Fibroblast of the conjunctiva (primary cell): ENCODE measurements at regions not wholly inside any gene's neighbourhood (a gene's known extent, or its start where the extent isn't known, plus 50 kb on each side); places are given as distances from the start of the nearest gene placed in this dataset.
"Not testable (repeated sequence)": the region's sequence is repeated elsewhere in the genome, so short reads cannot be mapped to it uniquely, and the experiment has no call there.

Source experiments
- DNase-seq: peaks from one replicate; pipeline ENCODE4 v3.0.0-alpha.2; 2010; ENCODE audit warnings: low read depth

GRCh38 chr1:60949826-60950197 is 132.5 kb upstream of the NFIA start:
- DNase-seq: no peak

DNA sequence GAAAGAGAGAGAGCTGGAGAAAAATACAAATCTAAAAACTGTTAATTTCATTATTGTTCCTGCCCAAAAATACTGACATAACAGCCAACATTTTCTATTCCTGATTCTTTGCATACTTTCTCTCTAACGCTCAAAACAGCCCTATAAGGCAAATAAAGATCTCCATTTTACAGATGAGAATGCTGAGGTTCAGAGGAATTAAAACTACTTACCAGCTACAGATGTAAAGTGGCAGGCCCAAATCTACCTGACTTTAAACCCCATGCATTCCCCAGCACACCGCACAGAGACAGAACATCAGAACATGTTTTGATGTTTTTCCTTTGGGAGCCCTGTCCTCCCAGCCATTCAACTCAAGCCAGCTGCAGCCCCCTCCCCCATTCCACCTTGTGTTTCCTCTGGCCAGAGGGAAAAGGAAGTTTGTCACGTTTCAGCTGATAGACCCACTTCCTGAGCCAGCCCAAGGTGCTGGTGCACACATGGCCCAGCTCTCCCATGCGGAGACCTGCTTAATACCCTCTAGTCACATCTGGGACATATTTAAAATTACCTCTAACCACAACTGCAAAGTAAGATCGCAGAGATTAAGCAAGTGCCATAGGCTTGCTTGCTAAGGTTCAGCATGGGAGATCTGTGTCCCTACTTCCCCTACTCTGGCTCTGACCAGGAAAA is 133.1 kb upstream of the NFIA start:
- DNase-seq: no peak

DNA sequence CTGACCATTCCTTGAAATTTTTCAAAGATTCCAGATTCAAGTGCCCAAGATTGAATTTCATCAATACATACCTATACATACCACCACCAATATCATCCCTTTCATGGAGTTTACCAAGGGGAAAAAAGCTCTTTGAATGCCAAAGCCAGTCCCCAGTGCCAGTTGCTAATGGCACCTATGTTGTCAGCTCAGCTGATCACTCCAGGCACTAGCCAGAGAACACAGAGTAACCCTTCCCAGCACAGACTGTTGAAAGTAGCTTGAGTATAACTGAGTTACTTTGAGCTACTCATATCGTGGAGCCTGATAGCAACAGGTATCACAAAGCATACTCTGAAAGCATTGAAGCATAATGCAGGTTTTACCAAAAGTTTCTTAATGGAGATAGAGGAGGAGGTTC is 133.9 kb upstream of the NFIA start:
- DNase-seq: no peak

DNA sequence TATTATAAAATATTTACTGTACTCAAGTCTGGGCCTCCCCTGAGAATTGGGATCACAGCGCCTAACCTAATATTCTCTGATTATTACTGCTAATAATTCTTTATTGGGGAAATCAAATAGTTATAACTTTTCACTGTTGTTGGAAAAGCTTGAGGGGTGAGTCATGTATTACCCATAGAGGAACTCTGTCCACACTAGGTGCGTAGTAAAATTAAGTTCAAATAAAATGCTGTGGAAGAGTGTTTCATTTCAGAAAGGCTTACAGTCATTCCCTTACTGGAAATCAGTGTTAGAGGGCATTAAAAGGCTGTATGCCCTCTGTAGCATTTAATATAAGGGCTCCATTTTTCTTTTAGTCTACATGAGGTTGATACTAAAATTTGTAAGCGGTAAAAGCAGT is 135.0 kb upstream of the NFIA start:
- DNase-seq: no peak

DNA sequence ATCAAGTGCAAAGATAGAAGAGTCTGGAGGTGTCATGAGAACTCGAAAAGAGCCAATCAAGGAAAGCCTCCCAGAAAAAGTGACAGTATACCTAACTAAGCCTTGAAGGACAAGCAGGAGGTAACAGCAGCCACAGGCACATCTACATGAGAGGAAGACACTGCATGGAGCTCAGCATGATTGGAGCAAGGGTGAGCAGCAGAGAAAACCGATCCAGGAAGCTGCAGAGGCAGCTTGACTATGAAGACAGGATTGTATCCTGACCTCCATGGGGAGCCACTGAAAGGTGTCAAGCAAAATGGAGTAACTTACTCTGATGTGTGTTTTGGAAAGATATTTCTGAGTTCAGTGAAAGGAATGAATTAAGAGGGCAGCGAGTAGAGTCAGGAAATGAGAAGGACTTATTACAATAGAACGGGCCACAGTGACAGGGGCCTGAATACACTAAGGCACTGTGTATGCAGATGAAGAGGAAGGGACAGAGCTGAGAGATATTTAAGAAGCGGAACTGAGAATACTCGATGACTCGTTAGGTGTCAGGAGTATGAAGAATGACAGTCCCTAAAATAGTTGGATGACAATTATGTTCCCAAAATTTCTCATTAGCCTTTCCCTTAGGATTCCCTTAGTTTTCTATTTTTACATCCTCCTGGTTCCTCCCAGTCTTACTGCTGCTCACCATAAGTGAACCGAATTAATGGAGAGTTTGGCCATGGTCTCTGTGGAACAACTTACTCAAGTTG is 139.3 kb upstream of the NFIA start:
- no peak for DNase-seq

- DNase-seq: no peak
Observed at GRCh38 chr1:60942291-60942690, 140.1 kb upstream of the NFIA start.

GRCh38 chr1:60940685-60941084 is 141.7 kb upstream of the NFIA start:
- DNase-seq: not testable (repeated sequence)

DNA sequence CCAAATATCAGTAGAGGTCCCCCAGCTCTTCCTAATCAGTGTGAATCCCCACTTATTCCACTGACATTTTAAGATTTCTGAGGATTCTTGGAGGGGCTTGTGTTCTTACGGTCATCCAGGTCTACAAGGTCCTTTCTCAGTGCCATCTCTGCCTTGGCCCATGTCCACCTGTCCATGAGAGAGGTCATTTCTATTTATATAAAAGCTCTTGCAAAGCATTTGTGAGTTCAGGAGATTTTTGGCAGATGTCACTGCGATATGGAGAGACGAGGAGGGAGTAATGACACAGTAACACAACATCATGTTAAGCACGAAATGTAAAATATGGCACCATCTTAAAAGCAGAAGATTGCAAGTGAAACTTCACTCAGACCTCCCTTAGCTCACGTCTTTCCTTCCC is 144.6 kb upstream of the NFIA start:
- DNase-seq: no peak

GRCh38 chr1:60936591-60937342 is 145.6 kb upstream of the NFIA start:
- no peak for DNase-seq

DNA sequence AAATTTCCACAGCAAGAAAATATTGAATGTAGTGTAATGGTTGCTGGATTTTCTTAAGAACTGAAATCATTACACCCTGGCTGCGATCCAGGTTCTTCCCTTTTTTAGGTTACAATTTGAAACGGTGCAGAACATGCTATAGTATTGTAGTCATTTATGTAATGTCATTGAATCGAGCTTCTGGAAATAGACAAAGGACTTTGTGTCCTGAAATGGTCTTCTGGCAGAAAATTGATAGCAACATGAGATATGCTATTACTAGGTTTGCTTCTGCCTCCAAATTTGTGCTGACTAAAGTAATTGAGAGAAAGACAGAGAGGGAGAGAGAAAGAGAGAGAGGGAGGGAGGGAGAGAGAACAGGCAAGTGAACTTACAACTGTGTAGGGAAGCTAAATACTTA is 146.2 kb upstream of the NFIA start:
- no peak for DNase-seq

DNA sequence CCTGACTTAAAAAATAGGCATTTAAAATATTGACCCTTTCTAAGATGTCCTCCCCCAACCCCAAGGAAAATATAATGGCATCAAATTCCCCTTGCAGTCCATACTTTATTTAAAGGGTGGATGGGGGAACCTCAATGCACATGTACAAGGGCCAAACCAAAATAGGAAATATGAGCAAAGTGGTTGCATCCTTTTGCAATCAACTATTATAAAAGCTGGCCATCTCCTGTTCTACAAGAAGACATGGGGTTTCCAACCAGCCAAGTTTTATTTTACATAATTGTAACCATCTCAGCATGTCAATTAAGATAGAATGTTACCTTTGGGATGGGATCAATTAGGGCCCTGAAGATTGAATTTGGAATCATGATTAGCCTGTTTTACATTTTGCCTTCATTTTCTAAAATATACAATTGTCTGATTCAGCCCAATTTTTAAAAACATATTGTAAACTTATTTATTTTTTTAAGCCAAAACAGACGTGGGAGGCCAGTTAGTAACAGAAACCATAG is 146.7 kb upstream of the NFIA start:
- DNase-seq: no peak

GRCh38 chr1:60930130-60930529 is 152.2 kb upstream of the NFIA start:
- DNase-seq: no peak

- DNase-seq: no peak
Observed at GRCh38 chr1:60924964-60925798, 157.2 kb upstream of the NFIA start.

- DNase-seq: no peak
Observed at GRCh38 chr1:60924165-60924564, 158.2 kb upstream of the NFIA start.

DNA sequence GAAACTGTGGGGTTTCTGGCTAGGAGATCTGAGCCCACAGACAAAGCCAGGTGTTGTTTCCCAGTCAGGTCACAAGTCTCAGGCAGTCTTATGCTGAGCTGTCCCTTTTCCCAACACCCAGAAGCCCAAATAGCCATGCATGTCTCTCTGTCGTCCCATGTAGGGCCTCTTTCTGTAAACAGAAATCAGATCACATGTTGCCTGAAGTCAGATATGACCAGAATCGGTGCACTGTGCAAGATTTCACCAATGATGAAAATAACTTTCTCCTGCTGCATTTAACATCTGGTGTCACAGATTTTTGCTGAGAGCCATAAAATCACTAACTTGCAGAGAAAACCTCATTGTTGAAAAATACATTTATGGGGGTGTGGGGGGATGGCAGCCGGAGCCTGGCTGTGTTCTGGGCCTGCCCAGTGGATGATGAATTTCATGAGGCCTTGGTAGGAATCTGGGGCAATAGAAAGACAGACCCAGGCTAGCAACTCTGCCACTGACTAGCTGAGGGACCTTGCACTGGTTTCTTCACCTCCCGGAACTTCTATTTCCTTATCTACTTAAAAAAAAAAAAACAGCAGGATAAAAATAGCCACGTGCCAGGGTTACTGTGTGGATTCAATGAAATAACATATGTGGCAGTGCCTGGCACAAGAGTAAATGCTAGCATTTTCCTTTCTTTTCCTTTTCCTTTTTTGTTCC is 158.8 kb upstream of the NFIA start:
- DNase-seq: no peak

DNA sequence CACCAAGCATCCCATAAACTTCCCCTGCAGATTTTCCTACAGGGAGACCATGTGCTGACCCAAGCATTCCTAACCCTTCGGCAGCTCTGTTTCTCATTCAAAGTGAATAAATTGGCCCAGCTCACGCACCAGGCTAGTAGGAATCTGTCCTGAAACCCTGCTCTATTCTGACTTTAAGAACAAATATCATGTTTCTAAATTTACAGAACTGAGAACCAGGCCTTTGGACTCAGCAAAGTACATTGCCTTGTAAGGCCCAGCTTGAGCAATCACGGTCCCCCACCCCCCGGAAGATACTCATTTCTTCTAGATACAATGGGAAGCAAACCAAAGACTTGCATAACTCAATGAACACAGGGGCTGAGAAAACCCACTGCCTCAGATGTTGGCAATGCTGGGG is 160.1 kb upstream of the NFIA start:
- DNase-seq: no peak

GRCh38 chr1:60921175-60921574 is 161.2 kb upstream of the NFIA start:
- DNase-seq: no peak

DNA sequence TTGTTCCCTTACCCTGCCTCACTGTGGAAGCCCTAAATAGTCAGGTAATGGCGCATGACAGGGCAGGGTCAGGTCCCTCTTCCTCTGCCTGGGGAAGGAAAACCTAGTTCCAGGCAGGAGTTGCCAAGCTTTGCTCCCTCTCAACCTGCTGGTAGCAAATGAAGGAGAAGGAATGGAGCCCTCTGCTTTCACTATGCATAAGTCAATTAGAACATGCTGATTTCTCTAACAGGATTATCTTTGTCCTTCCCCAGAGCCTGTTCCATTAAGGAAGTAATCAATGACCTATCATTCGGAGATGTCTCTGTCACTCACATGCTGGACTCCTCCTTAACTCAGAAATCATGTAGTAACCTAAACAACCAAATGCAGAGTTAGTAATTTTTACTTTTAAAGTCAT is 161.8 kb upstream of the NFIA start:
- no peak for DNase-seq

- no peak for DNase-seq
Observed at GRCh38 chr1:60918867-60919266, 163.5 kb upstream of the NFIA start.

DNA sequence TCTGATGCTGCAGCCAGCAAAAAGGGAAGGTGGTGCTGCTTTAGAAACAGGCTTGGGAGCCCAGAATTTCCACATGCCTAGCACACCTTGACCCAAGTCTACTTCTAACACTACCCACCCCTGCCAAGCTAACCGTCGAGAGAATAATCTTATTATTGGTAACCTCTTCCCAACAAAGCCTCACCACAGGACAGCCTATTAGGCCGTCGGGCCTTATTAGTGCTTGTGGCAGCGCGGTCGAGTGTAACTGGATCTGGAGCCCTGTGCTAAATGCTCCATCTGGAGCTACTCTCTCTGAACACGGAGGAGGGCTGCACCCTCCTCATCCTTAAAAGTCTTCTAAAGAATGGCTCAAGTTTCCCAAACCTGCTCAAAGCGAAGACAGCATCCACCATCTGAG is 165.5 kb upstream of the NFIA start:
- no peak for DNase-seq

- DNase-seq: no peak
Observed at GRCh38 chr1:60916199-60916598, 166.2 kb upstream of the NFIA start.

DNA sequence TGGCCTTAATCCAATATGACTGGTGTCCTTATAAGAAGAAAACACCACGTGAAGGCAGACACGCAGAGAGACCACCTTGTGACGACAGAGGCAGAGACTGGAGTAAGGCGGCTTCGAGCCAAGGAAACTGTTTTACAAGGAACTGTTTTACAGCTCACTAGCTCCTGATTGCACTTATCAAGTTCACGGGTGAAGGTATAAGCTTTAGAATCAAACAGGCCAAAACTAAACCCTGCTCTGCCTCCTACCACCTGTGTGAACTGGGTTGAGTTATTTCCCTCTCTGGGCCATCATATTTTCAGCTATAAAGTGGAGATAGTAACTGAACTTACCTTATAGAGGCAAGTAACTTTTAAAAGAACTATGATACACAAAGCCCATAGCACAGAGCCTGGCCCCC is 166.9 kb upstream of the NFIA start:
- no peak for DNase-seq
